Ovary (tissue), 7 donors: ENCODE measurements at regions not wholly inside any gene's neighbourhood (a gene's known extent, or its start where the extent isn't known, plus 50 kb on each side); places are given as distances from the start of the nearest gene placed in this dataset.

Experiments used
- DNase-seq, 5 donors: peaks; one replicate each; pipeline ENCODE4 v3.0.0-alpha.2; 2019 to 2020
- H3K27ac ChIP-seq, 2 donors: fragments of 200-600 bp; one replicate each; pipeline versions ENCODE4 v1.5.1 to v1.8.0; 2019 to 2022
- H3K27me3 ChIP-seq: fragments of 200-600 bp; one replicate; pipeline ENCODE4 v1.8.0; 2022
- H3K36me3 ChIP-seq: fragments of 200-600 bp; sonication (generic); one replicate; pipeline ENCODE4 v1.5.1; 2019
- H3K4me1 ChIP-seq: one replicate; pipeline ENCODE4 v1.8.1; 2013; ENCODE audit warnings: mild to moderate bottlenecking, moderate library complexity; ENCODE audit not compliant: insufficient read depth
- H3K4me3 ChIP-seq: fragments of 200-600 bp; sonication (generic); one replicate; pipeline ENCODE4 v1.5.1; 2017
- H3K9me3 ChIP-seq, 2 donors: fragments of 200-600 bp in 1 of 2; sonication (generic) in 1 of 2; one replicate each; pipeline versions ENCODE4 v1.5.1 to v1.8.1; 2013 to 2019; ENCODE audit warnings: mild to moderate bottlenecking in 1 of 2, moderate library complexity in 1 of 2
- EP300 ChIP-seq: sonication (generic); formaldehyde crosslinking; IDR thresholded peaks from one replicate; pipeline ENCODE4 v1.6.1; 2017; ENCODE audit warnings: antibody characterized with exemption
- POLR2A ChIP-seq: fragments of 450-650 bp; IDR thresholded peaks from one replicate; pipeline ENCODE4 v1.6.1; 2017; ENCODE audit warnings: antibody characterized with exemption, mild to moderate bottlenecking, moderate library complexity
- WGBS, 3 donors: extraction: QIAGEN DNeasy Blood & Tissue Kit in 1 of 3; methylation state at CpG; one replicate each; pipeline versions ENCODE4 v1.1.5 to v1.1.7; 2013 to 2017; 5-methylcytosine and 5-hydroxymethylcytosine counted together
- intact Hi-C, 4 donors: fragments of 100-400 bp; cut with DNase I; formaldehyde crosslinking; loops; one replicate each; pipeline versions ENCODE4 v1.11.0 to v1.15.1; 2022 to 2023
- TF ChIP-seq, protein P1 (sequence below), 3 donors: fragments of 450-650 bp in 2 of 3; fragments of 200-600 bp in 1 of 3; IDR thresholded peaks; one replicate each; pipeline versions ENCODE4 v1.5.1 to v1.8.0; 2016 to 2022; ENCODE audit warnings: antibody characterized with exemption in 3 of 3, mild to moderate bottlenecking in 1 of 3
- donor health status: DM: no; HTN: no; CAD: no; lungs with moderate emphysema.
- donor health status: DM: no; HTN: no; CAD: no.
- donor health status: Bipolar disorder and iron deficiency.
- donor health status: DM: no; HTN: no; CAD: no.
- donor health status: DM: yes; HTN: yes; CAD: no.

DNA sequence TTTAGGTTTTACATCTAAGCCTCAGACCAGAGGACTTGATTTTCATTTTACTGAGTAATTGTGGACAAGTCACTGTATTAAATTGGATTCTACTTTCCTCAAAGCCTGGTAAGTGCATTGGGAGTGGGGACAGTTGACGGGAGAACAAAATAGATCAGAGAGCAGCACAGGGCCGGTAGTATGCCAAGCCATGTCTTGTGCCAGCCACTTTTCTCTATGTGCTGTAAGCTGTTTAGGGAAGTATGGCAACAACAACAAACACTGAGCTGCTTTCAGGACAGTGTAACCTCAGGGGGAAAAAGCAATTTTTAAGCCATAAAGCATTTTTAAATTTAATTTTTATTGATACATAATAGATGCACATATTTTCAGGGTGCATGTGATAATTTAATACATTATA is 365.9 kb upstream of the IGFBP3 start:
- TF ChIP-seq, protein P1, sequence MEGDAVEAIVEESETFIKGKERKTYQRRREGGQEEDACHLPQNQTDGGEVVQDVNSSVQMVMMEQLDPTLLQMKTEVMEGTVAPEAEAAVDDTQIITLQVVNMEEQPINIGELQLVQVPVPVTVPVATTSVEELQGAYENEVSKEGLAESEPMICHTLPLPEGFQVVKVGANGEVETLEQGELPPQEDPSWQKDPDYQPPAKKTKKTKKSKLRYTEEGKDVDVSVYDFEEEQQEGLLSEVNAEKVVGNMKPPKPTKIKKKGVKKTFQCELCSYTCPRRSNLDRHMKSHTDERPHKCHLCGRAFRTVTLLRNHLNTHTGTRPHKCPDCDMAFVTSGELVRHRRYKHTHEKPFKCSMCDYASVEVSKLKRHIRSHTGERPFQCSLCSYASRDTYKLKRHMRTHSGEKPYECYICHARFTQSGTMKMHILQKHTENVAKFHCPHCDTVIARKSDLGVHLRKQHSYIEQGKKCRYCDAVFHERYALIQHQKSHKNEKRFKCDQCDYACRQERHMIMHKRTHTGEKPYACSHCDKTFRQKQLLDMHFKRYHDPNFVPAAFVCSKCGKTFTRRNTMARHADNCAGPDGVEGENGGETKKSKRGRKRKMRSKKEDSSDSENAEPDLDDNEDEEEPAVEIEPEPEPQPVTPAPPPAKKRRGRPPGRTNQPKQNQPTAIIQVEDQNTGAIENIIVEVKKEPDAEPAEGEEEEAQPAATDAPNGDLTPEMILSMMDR (IDR thresholded peaks at IDR 0.05) = no peak
- no peak for TF ChIP-seq EP300
- TF ChIP-seq POLR2A = no peak
- no peaks in the 10 kb centered on the region for H3K36me3 ChIP-seq
- no peak for DNase-seq
- H3K27me3 ChIP-seq = no peaks in the 10 kb centered on the region
- 72 to 92% (median 82%) methylated on average over 2 of the region's 2 CpGs for WGBS, 3 donors
- H3K4me3 ChIP-seq = no peak overlapping the region
- intact Hi-C loops = no loop called here
- no peaks in the 10 kb centered on the region for H3K9me3 ChIP-seq
- H3K4me1 ChIP-seq = peaks cover 2% of the 10 kb centered on the region
- no peak overlapping the region for H3K27ac ChIP-seq

DNA sequence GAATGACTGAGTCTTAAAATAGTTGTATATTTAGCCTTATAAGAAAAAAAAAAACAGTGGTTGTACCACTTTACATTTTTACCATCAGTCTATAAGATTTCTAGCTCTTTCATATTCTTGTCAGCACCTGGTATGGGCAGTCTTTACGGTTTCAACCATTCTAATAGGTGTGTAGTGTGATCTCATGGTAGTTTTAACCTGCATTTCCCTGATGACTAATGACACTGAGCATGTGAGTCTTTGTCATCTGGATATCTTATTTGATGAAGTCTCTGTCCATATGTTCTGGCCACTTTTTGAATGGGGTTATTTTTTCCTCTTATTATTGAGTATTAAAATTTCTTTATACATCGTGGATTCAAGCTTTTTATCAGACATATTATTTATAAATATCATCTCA is 365.3 kb upstream of the IGFBP3 start:
- no peak overlapping the region for H3K27ac ChIP-seq
- 56 to 71% (median 57%) methylated on average over 2 of the region's 2 CpGs for WGBS, 3 donors
- H3K4me1 ChIP-seq = no peaks in the 10 kb centered on the region
- H3K9me3 ChIP-seq = no peaks in the 10 kb centered on the region
- no peak overlapping the region for H3K4me3 ChIP-seq
- no peak for TF ChIP-seq POLR2A
- TF ChIP-seq EP300 = no peak
- TF ChIP-seq, protein P1 (IDR thresholded peaks at IDR 0.05) = no peak
- H3K27me3 ChIP-seq = no peaks in the 10 kb centered on the region
- no peak for DNase-seq
- intact Hi-C loops = no loop called here
- no peaks in the 10 kb centered on the region for H3K36me3 ChIP-seq

DNA sequence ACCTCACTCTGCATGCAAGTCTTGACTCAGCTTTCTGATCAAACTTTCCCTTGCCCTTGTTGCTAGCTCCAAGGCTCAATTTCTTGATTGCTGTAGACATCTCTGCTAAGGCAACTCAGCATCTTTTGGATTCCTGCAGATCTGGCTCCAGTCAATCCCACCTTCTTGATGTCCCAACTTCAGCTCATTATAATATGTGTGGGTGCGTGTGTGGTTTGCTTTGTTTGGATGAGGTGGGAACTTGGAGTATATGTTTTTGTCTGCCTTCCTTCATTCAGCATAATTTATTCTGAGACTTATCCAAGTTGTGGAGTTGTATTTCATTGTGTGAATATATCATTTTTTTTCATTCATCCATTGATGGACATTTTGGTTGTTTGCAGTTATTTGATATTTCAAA is 364.8 kb upstream of the IGFBP3 start:
- H3K4me3 ChIP-seq = no peak overlapping the region
- WGBS, 3 donors = 0 to 54% (median 46%) methylated on average over 1 of the region's 1 CpG
- no peaks in the 10 kb centered on the region for H3K27me3 ChIP-seq
- DNase-seq = no peak
- no peak overlapping the region for H3K27ac ChIP-seq
- H3K9me3 ChIP-seq = no peaks in the 10 kb centered on the region
- H3K4me1 ChIP-seq = no peaks in the 10 kb centered on the region
- TF ChIP-seq POLR2A = no peak
- TF ChIP-seq, protein P1 (IDR thresholded peaks at IDR 0.05) = no peak
- TF ChIP-seq EP300 = no peak
- intact Hi-C loops = no loop called here
- no peaks in the 10 kb centered on the region for H3K36me3 ChIP-seq

DNA sequence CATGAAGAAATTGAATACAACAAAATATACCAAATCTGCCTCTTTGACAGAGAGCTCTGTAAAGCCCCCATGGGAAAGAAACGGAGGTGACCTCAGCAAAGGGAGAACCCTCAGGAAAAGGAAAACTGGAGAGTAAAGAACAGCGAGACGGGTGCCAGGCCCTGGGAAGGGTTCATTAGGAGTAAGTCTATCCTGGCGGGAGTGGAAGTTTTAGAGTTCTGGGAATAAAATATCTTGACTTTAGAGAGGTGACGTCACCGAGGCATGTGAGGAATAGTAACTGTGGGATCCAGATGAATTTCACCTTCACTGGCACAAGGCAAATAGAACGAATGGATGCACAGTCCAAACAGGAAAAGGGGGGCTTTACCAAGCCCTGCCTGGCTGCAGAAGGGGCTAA is 362.8 kb upstream of the IGFBP3 start:
- H3K27ac ChIP-seq = no peak overlapping the region
- intact Hi-C loops = no loop called here
- WGBS, 3 donors = 82 to 91% (median 85%) methylated on average over 7 of the region's 7 CpGs

More for the DNA sequence above, 362.8 kb upstream of the IGFBP3 start:
- DNase-seq = no peak
- no peaks in the 10 kb centered on the region for H3K9me3 ChIP-seq
- H3K4me1 ChIP-seq = no peaks in the 10 kb centered on the region
- no peak overlapping the region for H3K4me3 ChIP-seq
- no peaks in the 10 kb centered on the region for H3K36me3 ChIP-seq
- H3K27me3 ChIP-seq = no peaks in the 10 kb centered on the region
- TF ChIP-seq, protein P1 (IDR thresholded peaks at IDR 0.05) = no peak
- no peak for TF ChIP-seq POLR2A
- TF ChIP-seq EP300 = no peak
